Mucosa of gallbladder (tissue), 1 donor: ENCODE measurements at regions not wholly inside any gene's neighbourhood (a gene's known extent, or its start where the extent isn't known, plus 50 kb on each side); places are given as distances from the start of the nearest gene placed in this dataset.

Source experiments
- DNase-seq: peaks from one replicate; pipeline ENCODE4 v3.0.0-alpha.2; 2020; ENCODE audit warnings: low spot score
- donor health status: DM: no; HTN: no; CAD: no.

GRCh38 chr1:55981010-55981650 lies 598.2 kb downstream of the PLPP3 start:
- no peak for DNase-seq

- DNase-seq: no peak
These were observed 598.8 kb downstream of the PLPP3 start for GRCh38 chr1:55980582-55980981.

GRCh38 chr1:55974714-55975441 lies 604.5 kb downstream of the PLPP3 start:
- DNase-seq: no peak

- no peak for DNase-seq
These were observed 608.7 kb downstream of the PLPP3 start for GRCh38 chr1:55970526-55971110.

GRCh38 chr1:55969322-55969721 lies 610.0 kb downstream of the PLPP3 start:
- no peak for DNase-seq

- DNase-seq: no peak
These were observed 610.7 kb downstream of the PLPP3 start for GRCh38 chr1:55968661-55969060.

GRCh38 chr1:55965981-55966461 lies 613.3 kb downstream of the PLPP3 start:
- DNase-seq: no peak

- no peak for DNase-seq
These were observed 616.9 kb downstream of the PLPP3 start for GRCh38 chr1:55962472-55962871.

- DNase-seq: no peak
These were observed 620.2 kb downstream of the PLPP3 start for GRCh38 chr1:55959136-55959548.

- DNase-seq: no peak
These were observed 620.9 kb downstream of the PLPP3 start for GRCh38 chr1:55958498-55958897.

- no peak for DNase-seq
These were observed 622.1 kb downstream of the PLPP3 start for GRCh38 chr1:55957276-55957675.

- DNase-seq: no peak
These were observed 624.2 kb downstream of the PLPP3 start for GRCh38 chr1:55955016-55955621.

GRCh38 chr1:55951291-55951690 lies 628.1 kb downstream of the PLPP3 start:
- no peak for DNase-seq

GRCh38 chr1:55947446-55947845 lies 631.9 kb downstream of the PLPP3 start:
- no peak for DNase-seq

GRCh38 chr1:55943721-55944435 lies 635.5 kb downstream of the PLPP3 start:
- DNase-seq: no peak

GRCh38 chr1:55943012-55943411 lies 636.4 kb downstream of the PLPP3 start:
- DNase-seq: no peak

- DNase-seq: no peak
These were observed 639.5 kb downstream of the PLPP3 start for GRCh38 chr1:55939866-55940265.

GRCh38 chr1:55938861-55939260 lies 640.5 kb downstream of the PLPP3 start:
- DNase-seq: no peak

- no peak for DNase-seq
These were observed 641.0 kb downstream of the PLPP3 start for GRCh38 chr1:55938376-55938850.

- no peak for DNase-seq
These were observed 641.5 kb downstream of the PLPP3 start for GRCh38 chr1:55937840-55938375.

GRCh38 chr1:55935236-55935635 lies 644.1 kb downstream of the PLPP3 start:
- DNase-seq: no peak

GRCh38 chr1:55932402-55932801 lies 647.0 kb downstream of the PLPP3 start:
- no peak for DNase-seq
